ENCODE measurements at regions not wholly inside any gene's neighbourhood (a gene's known extent, or its start where the extent isn't known, plus 50 kb on each side); places are given as distances from the start of the nearest gene placed in this dataset.
"Not testable (repeated sequence)": the region's sequence is repeated elsewhere in the genome, so short reads cannot be mapped to it uniquely, and the experiment has no call there.

DNA sequence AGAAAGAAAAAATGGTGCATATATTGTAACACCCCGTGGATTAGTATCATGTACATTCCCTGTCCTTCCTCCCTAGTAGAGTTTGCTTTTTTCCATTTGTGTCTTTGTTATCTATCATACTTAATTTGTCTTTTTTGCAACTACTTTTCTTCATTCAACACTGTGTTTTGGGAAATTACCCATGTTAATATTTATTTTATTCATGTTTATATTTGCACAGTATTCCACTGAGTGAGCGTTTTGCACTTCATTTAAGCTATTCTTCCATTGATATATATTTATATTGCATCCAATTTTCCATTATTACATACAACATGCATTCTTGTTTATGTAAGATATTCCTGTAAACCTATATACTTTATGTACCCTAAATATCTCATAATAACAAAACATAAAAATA lies 57.6 kb upstream of the FAM171A1 start:
- no peak for DNase-seq (ENCODE audit: low spot score)

DNA sequence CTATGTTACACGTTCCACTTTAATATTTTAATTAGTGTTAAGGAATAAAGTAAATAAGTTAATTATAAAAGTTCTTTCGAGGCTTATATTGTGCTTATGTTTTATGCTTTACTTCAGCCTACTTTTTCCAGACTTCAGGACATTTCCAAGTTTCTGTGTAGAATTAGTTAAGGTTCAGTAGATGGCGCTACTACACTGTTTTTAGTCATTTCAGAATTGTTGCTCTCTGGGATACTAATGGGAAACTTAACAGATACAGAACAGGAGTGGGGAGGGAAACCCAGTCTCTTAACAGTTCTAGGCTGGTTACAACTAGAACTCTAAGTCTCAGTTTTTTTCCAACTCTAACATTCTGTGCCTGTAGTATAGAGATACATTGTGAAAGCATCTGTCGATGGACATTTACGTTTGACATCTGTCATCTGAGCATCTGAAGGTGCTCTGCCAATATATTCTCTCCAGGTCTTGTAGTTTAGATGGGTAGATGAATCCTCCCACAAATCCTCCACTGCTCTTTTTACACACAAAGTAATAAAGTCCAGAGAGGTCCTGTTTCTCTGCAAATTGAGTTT lies 56.8 kb upstream of the FAM171A1 start:
- peak; percentile 51 for DNase-seq (ENCODE audit: low spot score)

DNA sequence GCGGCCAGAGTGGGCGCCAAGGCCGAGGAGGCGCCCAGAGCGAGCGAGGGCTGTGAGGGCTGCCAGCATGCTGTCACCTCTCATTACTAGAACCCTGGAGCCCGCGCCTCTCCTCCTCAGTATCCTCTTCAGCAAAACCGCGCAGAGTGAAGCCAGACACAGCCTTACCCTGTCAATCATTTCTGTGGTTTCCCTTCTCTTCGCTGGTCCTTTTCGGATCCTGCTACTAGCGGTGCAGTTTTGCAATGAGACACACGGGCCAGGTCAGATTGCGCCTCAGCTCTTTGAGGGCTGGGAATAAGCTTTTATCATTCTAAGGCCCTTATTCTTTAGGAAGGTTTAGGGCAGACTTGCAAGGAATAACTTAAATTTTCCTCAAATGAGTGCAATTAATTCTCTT lies 55.5 kb upstream of the FAM171A1 start:
- DNase-seq (ENCODE audit: low spot score) = no peak

DNA sequence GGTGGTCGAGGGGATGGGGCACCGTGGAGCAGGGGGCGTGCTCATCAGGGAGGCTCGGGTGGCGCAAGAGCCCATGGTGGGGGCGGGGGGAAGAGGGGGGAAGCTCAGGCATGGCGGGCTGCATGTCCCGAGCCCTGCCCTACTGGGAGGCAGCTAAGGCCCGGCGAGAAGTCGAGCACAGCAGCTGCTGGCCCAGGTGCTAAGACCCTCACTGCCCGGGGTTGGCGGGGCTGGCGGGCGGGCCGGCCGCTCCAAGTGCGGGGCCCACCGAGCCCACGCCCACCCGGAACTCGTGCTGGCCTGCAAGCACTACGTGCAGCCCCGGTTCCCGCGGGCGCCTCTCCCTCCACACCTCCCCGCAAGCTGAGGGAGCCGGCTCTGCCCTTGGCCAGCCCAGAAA lies 55.0 kb upstream of the FAM171A1 start:
- no peak for DNase-seq (ENCODE audit: low spot score)

DNA sequence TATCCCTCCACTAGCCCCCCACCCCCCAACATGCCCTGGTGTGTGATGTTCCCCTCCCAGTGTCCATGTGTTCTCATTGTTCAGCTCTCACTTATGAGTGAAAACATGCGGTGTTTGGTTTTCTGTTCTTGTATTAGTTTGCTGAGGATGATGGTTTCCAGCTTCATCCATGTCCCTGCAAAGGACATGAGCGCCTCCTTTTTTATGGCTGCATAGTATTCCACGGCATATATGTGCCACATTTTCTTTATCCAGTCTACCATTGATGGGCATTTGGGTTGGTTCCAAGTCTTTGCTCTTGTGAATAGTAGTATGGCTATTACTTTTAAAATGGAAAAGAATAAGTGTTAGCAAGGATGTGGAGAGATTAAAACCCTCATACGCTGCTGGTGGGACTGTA lies 50.8 kb upstream of the FAM171A1 start:
- not testable (repeated sequence) for DNase-seq (ENCODE audit: low spot score)

Data from AG20443 (cell line).